ENCODE measurements at regions not wholly inside any gene's neighbourhood (a gene's known extent, or its start where the extent isn't known, plus 50 kb on each side); places are given as distances from the start of the nearest gene placed in this dataset.

GRCh38 chr4:3854661-3855060 is 88.5 kb downstream of the ADRA2C start:
- TF ChIP-seq CTCF (IDR thresholded peaks at IDR 0.05): no peak
- no peak for TF ChIP-seq POLR2A (IDR thresholded peaks at IDR 0.05)
- TF ChIP-seq POLR2AphosphoS5 (IDR thresholded peaks at IDR 0.05): no peak

Data from stomach (tissue), 4 donors.